NB4 (cell line): ENCODE measurements at regions not wholly inside any gene's neighbourhood (a gene's known extent, or its start where the extent isn't known, plus 50 kb on each side); places are given as distances from the start of the nearest gene placed in this dataset.

ENCODE experiments used
- DNase-seq: peaks from one replicate; pipeline ENCODE4 v3.0.0; 2010; ENCODE audit warnings: low read depth
- H3K4me3 ChIP-seq: one replicate; pipeline ENCODE4 v1.5.1; 2011; ENCODE audit warnings: mild to moderate bottlenecking, low read depth, low read length, moderate library complexity
- MAX ChIP-seq: IDR thresholded peaks from 2 replicates; pipeline ENCODE4 v1.6.1; 2011; ENCODE audit warnings: low read depth, low read length
- MYC ChIP-seq: IDR thresholded peaks from 2 replicates; pipeline ENCODE4 v1.6.1; 2011; ENCODE audit warnings: low read depth, low read length
- POLR2A ChIP-seq: IDR thresholded peaks from 2 replicates; pipeline ENCODE4 v1.6.1; 2011; ENCODE audit warnings: mild to moderate bottlenecking; ENCODE audit not compliant: insufficient read length; ENCODE audit errors: extremely low read depth
- TF ChIP-seq, protein P1 (sequence below): IDR thresholded peaks from one replicate; pipeline ENCODE4 v1.5.1; 2012; ENCODE audit warnings: low read depth, low read length

DNA sequence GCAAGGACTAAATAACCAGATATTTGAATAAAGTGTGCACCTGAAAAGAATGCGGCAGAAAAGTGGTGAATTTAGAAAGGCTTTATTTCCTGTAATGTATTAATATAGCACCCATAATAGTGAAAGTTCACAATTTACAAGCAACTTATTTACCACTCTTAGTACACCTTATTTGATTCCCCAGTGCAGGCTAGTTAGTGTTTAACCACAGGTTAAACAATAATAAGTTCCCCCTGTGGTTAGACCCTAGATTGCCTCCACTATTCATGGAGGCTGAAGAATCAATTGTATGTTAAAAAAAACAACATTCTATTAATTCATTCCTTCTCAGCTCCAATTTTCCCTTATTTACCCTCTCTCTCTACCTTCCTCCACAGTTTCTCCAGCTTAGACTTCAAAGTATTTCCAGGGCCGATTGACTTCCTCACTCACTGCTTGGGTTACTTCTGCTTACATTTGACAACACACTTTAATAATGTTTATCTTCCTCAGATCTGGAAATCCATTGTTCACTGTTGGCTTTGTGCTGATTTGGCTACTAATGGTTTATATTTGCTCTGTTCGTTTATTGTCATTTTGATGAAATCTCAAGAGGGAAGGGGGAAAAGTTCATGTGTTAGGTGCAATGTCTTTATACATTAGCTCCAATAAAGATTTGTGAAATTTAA is 796.3 kb downstream of the BRINP3 start:
- H3K4me3 ChIP-seq, result no peak overlapping the region
- no peak for DNase-seq
- TF ChIP-seq POLR2A (no peak), MYC (no peak), MAX (no peak)
- TF ChIP-seq, protein P1, sequence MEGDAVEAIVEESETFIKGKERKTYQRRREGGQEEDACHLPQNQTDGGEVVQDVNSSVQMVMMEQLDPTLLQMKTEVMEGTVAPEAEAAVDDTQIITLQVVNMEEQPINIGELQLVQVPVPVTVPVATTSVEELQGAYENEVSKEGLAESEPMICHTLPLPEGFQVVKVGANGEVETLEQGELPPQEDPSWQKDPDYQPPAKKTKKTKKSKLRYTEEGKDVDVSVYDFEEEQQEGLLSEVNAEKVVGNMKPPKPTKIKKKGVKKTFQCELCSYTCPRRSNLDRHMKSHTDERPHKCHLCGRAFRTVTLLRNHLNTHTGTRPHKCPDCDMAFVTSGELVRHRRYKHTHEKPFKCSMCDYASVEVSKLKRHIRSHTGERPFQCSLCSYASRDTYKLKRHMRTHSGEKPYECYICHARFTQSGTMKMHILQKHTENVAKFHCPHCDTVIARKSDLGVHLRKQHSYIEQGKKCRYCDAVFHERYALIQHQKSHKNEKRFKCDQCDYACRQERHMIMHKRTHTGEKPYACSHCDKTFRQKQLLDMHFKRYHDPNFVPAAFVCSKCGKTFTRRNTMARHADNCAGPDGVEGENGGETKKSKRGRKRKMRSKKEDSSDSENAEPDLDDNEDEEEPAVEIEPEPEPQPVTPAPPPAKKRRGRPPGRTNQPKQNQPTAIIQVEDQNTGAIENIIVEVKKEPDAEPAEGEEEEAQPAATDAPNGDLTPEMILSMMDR, result no peak

DNA sequence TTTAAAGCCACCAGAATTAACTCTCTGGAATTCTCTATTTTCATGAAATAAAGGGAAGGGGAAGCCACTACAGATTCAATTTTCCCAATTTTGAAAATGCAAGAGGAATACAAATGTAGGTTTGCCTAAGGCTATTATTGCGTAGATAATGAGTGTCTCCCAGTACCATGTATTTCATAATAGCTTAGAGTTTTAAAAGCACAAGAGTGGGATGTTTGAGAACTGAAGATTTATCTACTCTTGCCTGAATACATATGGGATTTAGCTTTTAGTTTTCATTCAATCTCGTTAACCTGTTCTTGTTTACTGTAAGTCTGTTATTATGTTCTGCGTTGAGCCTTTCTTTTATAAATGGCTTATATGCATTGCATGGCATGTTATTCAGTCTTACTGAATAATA is 795.1 kb downstream of the BRINP3 start:
- no peak for DNase-seq
- TF ChIP-seq POLR2A (no peak), MYC (no peak), MAX (no peak)
- TF ChIP-seq, protein P1, result no peak

DNA sequence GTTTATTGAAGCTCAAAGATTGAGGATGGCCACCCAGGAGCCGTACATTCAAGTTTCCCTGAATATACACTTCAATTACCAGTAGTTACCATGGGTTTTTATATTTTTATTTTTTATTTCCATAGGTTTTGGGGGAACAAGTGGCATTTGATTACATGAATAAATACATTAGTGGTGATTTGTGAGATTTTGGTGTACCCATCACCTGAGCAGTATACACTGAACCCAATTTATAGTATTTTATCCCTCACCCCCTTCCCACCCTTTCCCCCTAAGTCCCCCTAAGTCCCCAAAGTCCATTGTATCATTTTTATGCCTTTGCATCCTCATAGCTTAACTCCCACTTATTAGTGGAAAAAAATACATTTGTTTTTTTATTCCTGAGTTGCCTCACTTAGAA is 791.4 kb downstream of the BRINP3 start:
- no peak for DNase-seq
- no peak overlapping the region for H3K4me3 ChIP-seq
- no peak for TF ChIP-seq MYC
- TF ChIP-seq MAX, result no peak
- no peak for TF ChIP-seq POLR2A
- TF ChIP-seq, protein P1, result no peak

More for the DNA sequence above, 795.1 kb downstream of the BRINP3 start:
- H3K4me3 ChIP-seq, result no peak overlapping the region

DNA sequence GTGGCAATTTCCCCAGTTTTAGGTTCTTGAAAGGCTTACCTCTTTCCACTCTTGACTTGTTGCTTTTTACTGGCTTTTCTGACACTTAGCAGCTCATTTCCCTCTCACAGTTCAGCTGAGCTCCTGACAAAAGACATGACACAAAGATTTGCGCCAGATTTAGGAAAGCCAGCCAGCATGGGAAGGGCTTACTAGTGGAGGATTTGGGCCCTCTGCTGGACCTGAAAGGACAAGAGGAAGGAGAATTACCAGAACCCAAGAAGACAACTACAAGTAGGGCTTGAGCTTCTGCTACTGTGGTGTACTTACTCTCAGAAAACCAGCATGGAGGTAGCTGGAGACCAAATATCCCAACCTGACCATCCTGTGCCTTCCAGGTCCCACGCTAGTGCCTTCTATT is 784.5 kb downstream of the BRINP3 start:
- no peak for DNase-seq
- no peak for TF ChIP-seq MAX
- TF ChIP-seq, protein P1, result no peak
- no peak for TF ChIP-seq MYC
- TF ChIP-seq POLR2A, result no peak
- no peak overlapping the region for H3K4me3 ChIP-seq

DNA sequence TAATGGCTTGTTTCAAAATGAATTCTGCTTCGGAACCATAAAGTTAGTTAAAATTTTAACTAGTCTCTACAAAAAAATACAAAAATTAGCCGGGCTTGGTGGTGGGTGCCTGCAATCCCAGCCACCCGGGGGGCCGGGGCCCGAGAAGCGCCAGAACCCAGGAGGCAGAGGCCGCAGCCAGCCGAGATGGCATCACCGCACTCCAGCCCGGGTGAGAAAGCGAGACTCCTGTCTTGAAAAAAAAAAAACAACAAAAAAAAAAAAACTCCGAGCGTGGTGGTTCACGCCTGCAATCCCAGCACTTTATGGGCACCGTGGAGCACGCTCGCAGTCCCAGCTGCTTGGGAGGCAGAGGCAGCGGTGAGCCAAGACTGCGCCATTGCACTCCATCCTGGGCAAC is 781.4 kb downstream of the BRINP3 start:
- TF ChIP-seq MYC, result no peak
- TF ChIP-seq POLR2A, result no peak
- TF ChIP-seq, protein P1, result no peak
- no peak for TF ChIP-seq MAX
- no peak overlapping the region for H3K4me3 ChIP-seq
- no peak for DNase-seq

DNA sequence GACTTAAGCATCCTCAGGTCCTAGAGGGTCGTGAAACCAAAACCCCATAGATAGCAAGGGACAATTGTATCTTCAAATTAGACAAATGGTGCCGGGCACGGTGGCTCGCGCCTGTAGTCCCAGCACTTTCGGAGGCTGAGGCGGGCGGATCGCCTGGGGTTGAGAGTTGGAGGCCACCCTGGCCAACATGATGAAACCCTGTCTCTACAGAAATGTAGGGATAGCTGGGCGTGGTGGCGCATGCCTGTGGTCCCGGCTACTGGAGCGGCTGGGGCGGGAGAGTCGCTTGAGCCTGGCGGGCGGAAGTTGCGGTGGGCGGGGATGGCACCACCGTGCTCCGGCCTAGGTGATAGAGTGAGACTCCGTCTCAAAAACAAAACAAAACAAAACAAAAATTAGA is 780.6 kb downstream of the BRINP3 start:
- DNase-seq, result no peak
- TF ChIP-seq MYC (no peak), POLR2A (no peak), MAX (no peak)
- TF ChIP-seq, protein P1, result no peak
- H3K4me3 ChIP-seq, result no peak overlapping the region
